GM23338 (cell line): ENCODE measurements at regions not wholly inside any gene's neighbourhood (a gene's known extent, or its start where the extent isn't known, plus 50 kb on each side); places are given as distances from the start of the nearest gene placed in this dataset.

Experiments used
- ATAC-seq: fragments of 200-7000 bp; cut with Tn5 transposase; 3 replicates; pipeline ENCODE4 v1.9.1; 2020
- DNase-seq: peaks from one replicate; pipeline ENCODE4 v3.0.0-alpha.2; 2015; ENCODE audit warnings: low spot score
- H2AFZ ChIP-seq: fragments of 200-600 bp; sonication (generic); 2 replicates; pipeline ENCODE4 v1.8.0; 2016; ENCODE audit warnings: antibody characterized with exemption, mild to moderate bottlenecking, moderate library complexity
- H3F3A ChIP-seq: fragments of 200-600 bp; sonication (generic); replicated peaks from 2 replicates; pipeline ENCODE4 v1.8.0; 2017; ENCODE audit warnings: antibody characterized with exemption, mixed run types, low read depth
- H3K27ac ChIP-seq: fragments of 200-600 bp; sonication (generic); 2 replicates; pipeline ENCODE4 v1.6.1; 2016; ENCODE audit warnings: low read depth
- H3K27me3 ChIP-seq: fragments of 200-600 bp; sonication (generic); 2 replicates; pipeline ENCODE4 v1.8.0; 2016; ENCODE audit warnings: mild to moderate bottlenecking, mixed run types, moderate library complexity; ENCODE audit not compliant: insufficient read depth
- H3K36me3 ChIP-seq: fragments of 200-600 bp; sonication (generic); 2 replicates; pipeline ENCODE4 v1.8.0; 2016; ENCODE audit warnings: mild to moderate bottlenecking; ENCODE audit not compliant: insufficient read depth
- H3K4me1 ChIP-seq: fragments of 200-600 bp; sonication (generic); 2 replicates; pipeline ENCODE4 v1.8.0; 2016; ENCODE audit warnings: mild to moderate bottlenecking, moderate library complexity; ENCODE audit not compliant: insufficient read depth
- H3K4me2 ChIP-seq: fragments of 200-600 bp; sonication (generic); 2 replicates; pipeline ENCODE4 v1.7.1; 2017; ENCODE audit warnings: mixed run types
- H3K4me3 ChIP-seq: fragments of 200-600 bp; sonication (generic); 2 replicates; pipeline ENCODE4 v1.6.1; 2016; ENCODE audit warnings: mixed run types
- H3K79me2 ChIP-seq: fragments of 200-600 bp; sonication (generic); replicated peaks from 2 replicates; pipeline ENCODE4 v1.8.0; 2017; ENCODE audit warnings: mild to moderate bottlenecking; ENCODE audit not compliant: insufficient read depth
- H3K9me2 ChIP-seq: fragments of 200-600 bp; sonication (generic); 2 replicates; pipeline ENCODE4 v1.8.0; 2017; ENCODE audit not compliant: insufficient read depth
- H4K20me1 ChIP-seq: fragments of 200-600 bp; sonication (generic); replicated peaks from 2 replicates; pipeline ENCODE4 v1.8.0; 2017; ENCODE audit warnings: mild to moderate bottlenecking; ENCODE audit not compliant: insufficient read depth
- H3K27ac Mint-ChIP-seq: 2 replicates; pipeline ENCODE4 v1.8.0; 2020; ENCODE audit warnings: inconsistent platforms, mild to moderate bottlenecking, moderate library complexity, mixed read lengths
- H3K27me3 Mint-ChIP-seq: 3 replicates; pipeline ENCODE4 v1.8.0; 2022; ENCODE audit warnings: low read depth, mild to moderate bottlenecking, moderate library complexity, mixed read lengths, inconsistent platforms; ENCODE audit not compliant: insufficient read depth, poor library complexity
- H3K36me3 Mint-ChIP-seq: 3 replicates; pipeline ENCODE4 v1.8.0; 2021; ENCODE audit warnings: low read depth, mild to moderate bottlenecking, inconsistent platforms, moderate library complexity, mixed read lengths
- H3K4me1 Mint-ChIP-seq: 3 replicates; pipeline ENCODE4 v1.8.0; 2020; ENCODE audit warnings: mild to moderate bottlenecking, inconsistent platforms, mixed read lengths
- H3K4me3 Mint-ChIP-seq: 3 replicates; pipeline ENCODE4 v1.8.0; 2021; ENCODE audit warnings: moderate library complexity, mild to moderate bottlenecking, inconsistent platforms, mixed read lengths
- H3K9me3 Mint-ChIP-seq: 3 replicates; pipeline ENCODE4 v1.8.0; 2020; ENCODE audit warnings: moderate library complexity, mild to moderate bottlenecking, inconsistent platforms, mixed read lengths
- CREB1 ChIP-seq: fragments of 250-450 bp; sonication (Bioruptor Pico); IDR thresholded peaks from 2 replicates; pipeline ENCODE4 v1.5.0; 2020; ENCODE audit warnings: low read depth, mild to moderate bottlenecking, moderate library complexity
- CTCF ChIP-seq, 2 experiments: fragments of 200-600 bp in 1 of 2; sonication (generic) in 1 of 2; conservative IDR thresholded peaks; 2 replicates each; pipeline versions ENCODE4 v1.5.1 to v1.6.1; 2016 to 2017; ENCODE audit warnings: antibody characterized with exemption in 2 of 2, low read depth in 2 of 2, mild to moderate bottlenecking in 2 of 2, moderate library complexity in 1 of 2
- ETS1 ChIP-seq: IDR thresholded peaks from 2 replicates; pipeline ENCODE4 v1.6.1; 2016; ENCODE audit warnings: antibody characterized with exemption
- EZH2 ChIP-seq: fragments of 200-600 bp; sonication (generic); IDR thresholded peaks from one replicate; pipeline ENCODE4 v1.8.0; 2017; ENCODE audit warnings: antibody characterized with exemption, mild to moderate bottlenecking, low read depth; ENCODE audit not compliant: unreplicated experiment
- NANOG ChIP-seq: IDR thresholded peaks from 2 replicates; pipeline ENCODE4 v1.6.1; 2016; ENCODE audit warnings: antibody characterized with exemption, borderline replicate concordance
- POLR2AphosphoS5 ChIP-seq: IDR thresholded peaks from 2 replicates; pipeline ENCODE4 v1.6.1; 2016; ENCODE audit warnings: antibody characterized with exemption, low read depth
- ZNF114 ChIP-seq: fragments of 250-450 bp; sonication (Bioruptor Pico); IDR thresholded peaks from 2 replicates; pipeline ENCODE4 v1.5.0; 2020; ENCODE audit warnings: mild to moderate bottlenecking, moderate library complexity

- Histone ChIP-seq H3K27me3 (no peaks in the 10 kb centered on the region), H2AFZ (no peak overlapping the region), H3F3A (no peaks in the 10 kb centered on the region), H3K9me2 (no peaks in the 10 kb centered on the region), H3K79me2 (no peaks in the 10 kb centered on the region), H4K20me1 (no peaks in the 10 kb centered on the region), H3K36me3 (no peaks in the 10 kb centered on the region), H3K4me2 (no peak overlapping the region), H3K27ac (no peak overlapping the region), H3K4me3 (no peak overlapping the region), H3K4me1 (no peaks in the 10 kb centered on the region)
- Mint-ChIP-seq H3K9me3 (peaks cover 11% of the 10 kb centered on the region), H3K27ac (no peak overlapping the region), H3K27me3 (no peaks in the 10 kb centered on the region), H3K36me3 (peaks cover 12% of the 10 kb centered on the region; the same call in 1 of the 3 replicates), H3K4me3 (no peak overlapping the region), H3K4me1 (peaks cover 3% of the 10 kb centered on the region; the same call in 2 of the 3 replicates)
- DNase-seq (no peak), ATAC-seq (no peak)
- TF ChIP-seq CTCF (conservative IDR thresholded peaks at IDR 0.05; ENCODE audit: low read depth in 2 of 2) (no peak), EZH2 (no peak), POLR2AphosphoS5 (no peak), ZNF114 (CRISPR knock-in tag) (no peak), NANOG (no peak), ETS1 (no peak)
These were observed 1361.8 kb upstream of the DDX18 start for GRCh38 chr2:116452651-116453050.

- H3K27me3 Mint-ChIP-seq: no peaks in the 10 kb centered on the region
- H3K79me2 ChIP-seq: no peaks in the 10 kb centered on the region
- H2AFZ ChIP-seq: no peak overlapping the region
- H3F3A ChIP-seq: no peaks in the 10 kb centered on the region
- TF ChIP-seq NANOG (no peak), CREB1 (CRISPR knock-in tag) (no peak), ETS1 (no peak), ZNF114 (CRISPR knock-in tag) (no peak), CTCF (conservative IDR thresholded peaks at IDR 0.05; ENCODE audit: low read depth in 2 of 2) (peak; percentile 35 to 56; a peak in 3 of 4 replicates)
- DNase-seq: peak; percentile 17
- H3K4me3 ChIP-seq: no peak overlapping the region
- H3K4me1 ChIP-seq: no peaks in the 10 kb centered on the region
- no peaks in the 10 kb centered on the region for H3K27me3 ChIP-seq
- H3K4me2 ChIP-seq: no peak overlapping the region
- no peak; the same call in 2 of the 3 replicates for ATAC-seq
- H3K36me3 ChIP-seq: no peaks in the 10 kb centered on the region
- no peak overlapping the region for H3K4me3 Mint-ChIP-seq
- H3K36me3 Mint-ChIP-seq: peaks cover 12% of the 10 kb centered on the region; the same call in 1 of the 3 replicates
- peaks cover 11% of the 10 kb centered on the region for H3K9me3 Mint-ChIP-seq
- no peaks in the 10 kb centered on the region for H4K20me1 ChIP-seq
- H3K9me2 ChIP-seq: no peaks in the 10 kb centered on the region
- no peak overlapping the region for H3K27ac ChIP-seq
- H3K27ac Mint-ChIP-seq: no peak overlapping the region
- peaks cover 3% of the 10 kb centered on the region; the same call in 2 of the 3 replicates for H3K4me1 Mint-ChIP-seq
These were observed 1358.1 kb upstream of the DDX18 start for GRCh38 chr2:116456429-116456828.
